Left ventricle myocardium inferior (tissue), 1 donor: ENCODE measurements at regions not wholly inside any gene's neighbourhood (a gene's known extent, or its start where the extent isn't known, plus 50 kb on each side); places are given as distances from the start of the nearest gene placed in this dataset.

Source experiments
- DNase-seq: peaks from one replicate; pipeline ENCODE4 v3.0.0-alpha.2; 2020
- H3K27ac ChIP-seq: fragments of 200-600 bp; replicated peaks from 2 replicates; pipeline ENCODE4 v1.8.0; 2021
- H3K27me3 ChIP-seq: fragments of 200-600 bp; 2 replicates; pipeline ENCODE4 v1.8.0; 2021; ENCODE audit warnings: low read depth
- H3K36me3 ChIP-seq: fragments of 200-600 bp; 2 replicates; pipeline ENCODE4 v1.8.0; 2021
- H3K4me1 ChIP-seq: fragments of 200-600 bp; 2 replicates; pipeline ENCODE4 v1.8.0; 2021
- H3K4me3 ChIP-seq: fragments of 200-600 bp; 2 replicates; pipeline ENCODE4 v1.8.0; 2021; ENCODE audit warnings: mild to moderate bottlenecking, moderate library complexity
- H3K9me3 ChIP-seq: fragments of 200-600 bp; replicated peaks from 2 replicates; pipeline ENCODE4 v1.8.0; 2021
- intact Hi-C: fragments of 100-400 bp; cut with micrococcal nuclease; formaldehyde crosslinking; loops from one replicate; pipeline ENCODE4 v1.11.0; 2022
- TF ChIP-seq, protein P1 (sequence below): fragments of 200-600 bp; IDR thresholded peaks from 2 replicates; pipeline ENCODE4 v1.8.0; 2021; ENCODE audit warnings: antibody characterized with exemption, mild to moderate bottlenecking, borderline replicate concordance
- donor health status: DM: no; HTN: yes; CAD: no; lungs with severe emphysema.

- Histone ChIP-seq H3K27me3 (no peaks in the 10 kb centered on the region), H3K9me3 (peaks cover 17% of the 10 kb centered on the region), H3K36me3 (no peaks in the 10 kb centered on the region), H3K27ac (no peak overlapping the region), H3K4me3 (no peak overlapping the region), H3K4me1 (no peaks in the 10 kb centered on the region)
- no peak for DNase-seq
- intact Hi-C loops, result no loop called here
- TF ChIP-seq, protein P1, sequence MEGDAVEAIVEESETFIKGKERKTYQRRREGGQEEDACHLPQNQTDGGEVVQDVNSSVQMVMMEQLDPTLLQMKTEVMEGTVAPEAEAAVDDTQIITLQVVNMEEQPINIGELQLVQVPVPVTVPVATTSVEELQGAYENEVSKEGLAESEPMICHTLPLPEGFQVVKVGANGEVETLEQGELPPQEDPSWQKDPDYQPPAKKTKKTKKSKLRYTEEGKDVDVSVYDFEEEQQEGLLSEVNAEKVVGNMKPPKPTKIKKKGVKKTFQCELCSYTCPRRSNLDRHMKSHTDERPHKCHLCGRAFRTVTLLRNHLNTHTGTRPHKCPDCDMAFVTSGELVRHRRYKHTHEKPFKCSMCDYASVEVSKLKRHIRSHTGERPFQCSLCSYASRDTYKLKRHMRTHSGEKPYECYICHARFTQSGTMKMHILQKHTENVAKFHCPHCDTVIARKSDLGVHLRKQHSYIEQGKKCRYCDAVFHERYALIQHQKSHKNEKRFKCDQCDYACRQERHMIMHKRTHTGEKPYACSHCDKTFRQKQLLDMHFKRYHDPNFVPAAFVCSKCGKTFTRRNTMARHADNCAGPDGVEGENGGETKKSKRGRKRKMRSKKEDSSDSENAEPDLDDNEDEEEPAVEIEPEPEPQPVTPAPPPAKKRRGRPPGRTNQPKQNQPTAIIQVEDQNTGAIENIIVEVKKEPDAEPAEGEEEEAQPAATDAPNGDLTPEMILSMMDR, result no peak
Observed at GRCh38 chr3:176767385-176767784, 429.9 kb downstream of the TBL1XR1 start.

DNA sequence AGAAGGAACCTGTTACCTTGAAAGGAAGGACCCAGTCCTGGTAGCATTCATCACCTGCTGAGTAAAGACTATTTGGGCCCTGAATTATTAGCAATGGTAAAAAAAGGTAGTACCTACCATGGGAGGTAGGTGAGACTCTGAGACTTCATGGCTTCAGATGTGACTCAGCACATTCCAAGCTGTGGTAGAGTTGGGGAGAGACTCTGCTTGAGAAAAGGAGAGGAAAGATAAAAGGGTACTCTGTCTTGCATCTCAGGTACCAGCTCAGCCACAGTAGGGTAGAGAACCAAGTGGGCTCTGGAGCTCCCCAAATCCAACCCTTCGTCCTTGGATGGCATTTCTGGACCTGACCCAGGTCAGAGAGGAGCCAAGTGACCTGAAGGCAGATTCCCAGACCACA, 430.4 kb downstream of the TBL1XR1 start:
- TF ChIP-seq, protein P1, result no peak
- DNase-seq, result no peak
- Histone ChIP-seq H3K27me3 (no peaks in the 10 kb centered on the region), H3K4me1 (no peaks in the 10 kb centered on the region), H3K27ac (no peak overlapping the region), H3K9me3 (peaks cover 14% of the 10 kb centered on the region), H3K36me3 (no peaks in the 10 kb centered on the region), H3K4me3 (no peak overlapping the region)
- intact Hi-C loops, result no loop called here

GRCh38 chr3:176765382-176765900, 431.8 kb downstream of the TBL1XR1 start:
- Histone ChIP-seq H3K36me3 (no peaks in the 10 kb centered on the region), H3K9me3 (peaks cover 14% of the 10 kb centered on the region), H3K27ac (no peak overlapping the region), H3K27me3 (no peaks in the 10 kb centered on the region), H3K4me1 (no peaks in the 10 kb centered on the region), H3K4me3 (no peak overlapping the region)
- intact Hi-C loops, result no loop called here
- no peak for DNase-seq
- TF ChIP-seq, protein P1, result no peak

DNA sequence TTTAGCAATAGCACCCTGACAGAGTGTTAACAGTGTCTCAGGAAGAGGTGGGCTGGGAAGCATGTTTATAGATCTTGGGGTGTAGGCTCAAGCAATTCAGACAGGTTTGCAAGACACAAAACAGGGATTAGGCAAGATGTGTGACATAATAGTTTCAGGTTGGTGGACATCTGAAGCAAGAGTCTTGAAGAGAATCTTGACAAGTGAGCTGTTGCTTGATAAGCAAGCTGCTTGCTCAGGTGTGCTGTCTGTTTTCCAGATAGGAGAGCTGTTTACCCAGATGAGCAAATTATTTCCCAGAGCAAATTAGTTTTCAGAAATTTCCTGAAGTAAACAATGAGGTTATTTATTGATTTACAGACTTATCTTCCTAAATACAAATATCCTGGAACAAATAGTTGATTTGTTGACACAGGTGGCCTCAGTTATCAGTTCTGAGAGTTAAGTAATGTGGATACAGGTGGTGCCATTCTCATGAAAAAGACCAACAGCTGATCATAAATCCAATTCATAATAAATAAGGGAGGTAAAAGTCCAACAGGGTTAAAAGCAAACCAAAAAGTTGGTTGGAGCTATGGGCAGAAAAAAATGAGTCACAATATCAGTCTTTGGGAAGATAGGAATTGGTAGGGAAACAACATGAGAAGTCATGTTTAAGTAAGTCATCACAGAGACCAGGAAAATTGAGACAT, 437.3 kb downstream of the TBL1XR1 start:
- intact Hi-C loops, result no loop called here
- Histone ChIP-seq H3K36me3 (no peaks in the 10 kb centered on the region), H3K4me3 (no peak overlapping the region), H3K27ac (no peak overlapping the region), H3K27me3 (no peaks in the 10 kb centered on the region), H3K9me3 (peaks cover 14% of the 10 kb centered on the region), H3K4me1 (no peaks in the 10 kb centered on the region)
- TF ChIP-seq, protein P1, result no peak
- DNase-seq, result no peak

DNA sequence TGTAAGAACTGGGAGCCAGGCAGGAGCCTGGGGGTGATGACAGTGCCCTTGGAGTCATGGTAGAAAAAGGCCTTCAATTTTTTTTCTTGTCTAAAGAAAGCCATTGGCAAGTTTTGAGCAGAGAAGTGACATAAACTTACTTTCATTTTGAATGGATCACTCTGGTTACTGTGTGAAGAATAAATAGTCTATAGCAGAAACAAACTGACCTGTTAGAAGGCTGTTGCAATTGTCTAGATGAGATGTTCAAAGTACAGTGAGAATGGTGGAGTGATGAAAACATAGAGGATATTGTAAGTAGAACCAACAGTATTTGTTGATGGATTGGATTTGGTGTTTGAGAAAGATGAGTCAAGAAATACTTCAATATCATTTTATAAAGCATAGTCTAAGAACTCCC, 439.9 kb downstream of the TBL1XR1 start:
- DNase-seq, result no peak
- Histone ChIP-seq H3K27me3 (no peaks in the 10 kb centered on the region), H3K9me3 (no peaks in the 10 kb centered on the region), H3K4me3 (no peak overlapping the region), H3K27ac (no peak overlapping the region), H3K36me3 (no peaks in the 10 kb centered on the region), H3K4me1 (no peaks in the 10 kb centered on the region)
- intact Hi-C loops, result no loop called here
- TF ChIP-seq, protein P1, result no peak
